ENCODE measurements at regions not wholly inside any gene's neighbourhood (a gene's known extent, or its start where the extent isn't known, plus 50 kb on each side); places are given as distances from the start of the nearest gene placed in this dataset.

GRCh38 chr11:134464196-134464595 is 52.2 kb upstream of the B3GAT1 start:
- DNase-seq (ENCODE audit: extremely low read depth, low read depth) = no peak
- no peak overlapping the region for H3K4me3 ChIP-seq (replicated peaks; ENCODE audit: low read depth, low read length)
- TF ChIP-seq CTCF (IDR thresholded peaks at IDR 0.05; ENCODE audit: low read depth, low read length, missing control alignments) = no peak

- no peak for TF ChIP-seq CTCF (IDR thresholded peaks at IDR 0.05; ENCODE audit: low read depth, low read length, missing control alignments)
- no peak for DNase-seq (ENCODE audit: extremely low read depth, low read depth)
- H3K4me3 ChIP-seq (replicated peaks; ENCODE audit: low read depth, low read length) = no peak overlapping the region
Observed at GRCh38 chr11:134463716-134464115, 51.7 kb upstream of the B3GAT1 start.

Measured in HFF-Myc (cell line).